Bronchial epithelial cell (primary cell): ENCODE measurements at regions not wholly inside any gene's neighbourhood (a gene's known extent, or its start where the extent isn't known, plus 50 kb on each side); places are given as distances from the start of the nearest gene placed in this dataset.
A peak's percentile ranks its signal among the peaks of the same experiment; 100 is the strongest.

Experiments used
- DNase-seq: peaks from one replicate; pipeline ENCODE4 v3.0.0-alpha.2; 2010; ENCODE audit warnings: low read depth
- FAIRE-seq: peaks from 2 replicates; lab custom pipeline; 2011; peaks lifted over from hg19 to GRCh38; lab: Jason Lieb, UNC
- H3K27me3 ChIP-seq: 2 replicates; pipeline ENCODE4 v1.5.1; 2011; ENCODE audit warnings: low read length; ENCODE audit not compliant: control insufficient read depth, insufficient read depth
- H3K36me3 ChIP-seq: 2 replicates; pipeline ENCODE4 v1.5.1; 2011; ENCODE audit warnings: low read length; ENCODE audit not compliant: control insufficient read depth, insufficient read depth
- H3K4me3 ChIP-seq: 2 replicates; pipeline ENCODE4 v1.5.1; 2011; ENCODE audit warnings: mild to moderate bottlenecking, low read depth, low read length, control low read depth
- TF ChIP-seq, protein P1 (sequence below): IDR thresholded peaks from 2 replicates; pipeline ENCODE4 v1.5.1; 2011; ENCODE audit warnings: mild to moderate bottlenecking, moderate library complexity, low read length, control low read depth, inconsistent platforms; ENCODE audit not compliant: insufficient read depth, severe bottlenecking

DNA sequence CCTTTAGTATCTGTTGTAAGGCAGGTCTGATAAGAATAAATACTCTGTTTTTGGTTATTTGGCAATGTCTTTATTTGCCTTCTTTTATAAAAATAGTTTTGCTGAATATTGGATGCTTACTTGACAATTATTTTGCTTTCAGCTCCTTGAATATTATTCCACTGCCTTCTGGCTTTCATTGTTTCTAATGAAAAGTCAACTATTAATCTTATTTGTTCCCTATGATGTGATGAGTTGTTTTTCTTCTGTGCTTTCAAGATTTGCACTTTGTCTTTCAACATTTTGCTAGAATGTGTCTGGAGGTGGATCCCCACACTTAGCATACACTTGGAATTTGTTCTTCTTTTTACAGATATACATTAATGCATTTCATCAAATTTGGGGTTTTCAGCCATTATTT lies 203.8 kb upstream of the PTPRZ1 start:
- no peak for DNase-seq
- FAIRE-seq: no peak
- TF ChIP-seq, protein P1, sequence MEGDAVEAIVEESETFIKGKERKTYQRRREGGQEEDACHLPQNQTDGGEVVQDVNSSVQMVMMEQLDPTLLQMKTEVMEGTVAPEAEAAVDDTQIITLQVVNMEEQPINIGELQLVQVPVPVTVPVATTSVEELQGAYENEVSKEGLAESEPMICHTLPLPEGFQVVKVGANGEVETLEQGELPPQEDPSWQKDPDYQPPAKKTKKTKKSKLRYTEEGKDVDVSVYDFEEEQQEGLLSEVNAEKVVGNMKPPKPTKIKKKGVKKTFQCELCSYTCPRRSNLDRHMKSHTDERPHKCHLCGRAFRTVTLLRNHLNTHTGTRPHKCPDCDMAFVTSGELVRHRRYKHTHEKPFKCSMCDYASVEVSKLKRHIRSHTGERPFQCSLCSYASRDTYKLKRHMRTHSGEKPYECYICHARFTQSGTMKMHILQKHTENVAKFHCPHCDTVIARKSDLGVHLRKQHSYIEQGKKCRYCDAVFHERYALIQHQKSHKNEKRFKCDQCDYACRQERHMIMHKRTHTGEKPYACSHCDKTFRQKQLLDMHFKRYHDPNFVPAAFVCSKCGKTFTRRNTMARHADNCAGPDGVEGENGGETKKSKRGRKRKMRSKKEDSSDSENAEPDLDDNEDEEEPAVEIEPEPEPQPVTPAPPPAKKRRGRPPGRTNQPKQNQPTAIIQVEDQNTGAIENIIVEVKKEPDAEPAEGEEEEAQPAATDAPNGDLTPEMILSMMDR: no peak
- Histone ChIP-seq H3K27me3 (no peaks in the 10 kb centered on the region), H3K4me3 (no peak overlapping the region), H3K36me3 (no peaks in the 10 kb centered on the region)

GRCh38 chr7:121666306-121666705 lies 206.7 kb upstream of the PTPRZ1 start:
- peak; percentile 35 for DNase-seq
- Histone ChIP-seq H3K27me3 (no peaks in the 10 kb centered on the region), H3K36me3 (no peaks in the 10 kb centered on the region), H3K4me3 (no peak overlapping the region)
- FAIRE-seq: no peak
- TF ChIP-seq, protein P1: no peak

DNA sequence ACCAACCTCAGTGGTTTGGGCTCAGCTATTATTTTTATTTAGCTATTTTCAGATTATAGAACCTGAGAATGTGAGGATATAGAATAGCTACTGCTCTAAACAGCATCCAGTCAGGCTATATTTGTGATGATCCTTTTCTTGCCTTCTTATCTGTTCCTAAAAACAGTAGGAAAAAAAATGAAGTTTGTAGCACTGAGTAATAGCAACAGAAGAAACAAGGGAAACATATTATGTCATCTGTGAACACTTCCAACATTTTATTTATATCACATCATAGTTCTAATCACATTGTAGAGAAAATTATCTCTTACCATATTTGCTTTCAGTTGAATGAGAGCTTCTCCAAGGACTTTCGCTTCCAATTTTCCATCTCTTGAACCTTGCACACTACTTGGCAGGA lies 229.6 kb upstream of the PTPRZ1 start:
- DNase-seq (no peak), FAIRE-seq (no peak)
- Histone ChIP-seq H3K4me3 (no peak overlapping the region), H3K36me3 (no peaks in the 10 kb centered on the region), H3K27me3 (no peaks in the 10 kb centered on the region)
- TF ChIP-seq, protein P1: no peak

DNA sequence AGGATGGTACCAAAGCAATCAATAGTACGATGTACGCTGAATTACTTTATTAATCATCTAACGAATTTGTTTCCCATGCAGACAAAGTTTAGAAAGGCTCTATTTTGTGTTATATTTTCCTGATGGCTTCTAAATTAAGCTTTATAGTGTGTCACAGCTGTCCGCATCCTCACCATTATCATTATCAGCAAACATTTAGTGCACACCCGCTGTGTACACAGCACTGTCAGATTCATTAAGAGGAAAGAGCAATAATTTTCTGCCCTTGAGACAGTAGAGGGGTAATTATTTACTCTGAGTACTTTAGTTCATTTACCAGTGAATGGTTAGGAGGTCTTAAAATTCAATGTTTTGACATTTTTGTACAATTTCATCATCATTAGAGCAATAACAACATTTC lies 233.3 kb upstream of the PTPRZ1 start:
- FAIRE-seq: no peak
- TF ChIP-seq, protein P1: no peak

DNA sequence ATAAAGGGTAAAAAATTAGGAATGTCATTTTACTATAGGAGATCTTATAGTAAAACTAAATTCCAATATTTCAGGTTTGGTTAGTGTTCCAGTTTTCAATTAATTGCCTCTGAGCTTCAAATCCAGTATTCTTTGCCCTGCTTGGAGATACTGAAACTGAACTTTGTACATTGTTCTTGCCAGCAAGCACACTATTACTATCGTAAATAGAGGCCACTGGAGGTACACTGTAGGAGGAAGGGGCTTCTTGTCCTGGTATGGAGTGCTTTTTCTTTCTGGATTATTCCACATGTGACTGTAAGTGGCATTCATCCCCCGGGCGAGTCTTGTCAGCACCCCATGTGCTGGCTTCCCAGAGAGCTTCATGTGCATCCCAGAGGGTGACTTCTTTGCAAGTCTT lies 234.7 kb upstream of the PTPRZ1 start:
- no peak overlapping the region for H3K4me3 ChIP-seq

More for the DNA sequence above, 233.3 kb upstream of the PTPRZ1 start:
- Histone ChIP-seq H3K27me3 (no peaks in the 10 kb centered on the region), H3K4me3 (no peak overlapping the region), H3K36me3 (no peaks in the 10 kb centered on the region)
- no peak for DNase-seq

DNA sequence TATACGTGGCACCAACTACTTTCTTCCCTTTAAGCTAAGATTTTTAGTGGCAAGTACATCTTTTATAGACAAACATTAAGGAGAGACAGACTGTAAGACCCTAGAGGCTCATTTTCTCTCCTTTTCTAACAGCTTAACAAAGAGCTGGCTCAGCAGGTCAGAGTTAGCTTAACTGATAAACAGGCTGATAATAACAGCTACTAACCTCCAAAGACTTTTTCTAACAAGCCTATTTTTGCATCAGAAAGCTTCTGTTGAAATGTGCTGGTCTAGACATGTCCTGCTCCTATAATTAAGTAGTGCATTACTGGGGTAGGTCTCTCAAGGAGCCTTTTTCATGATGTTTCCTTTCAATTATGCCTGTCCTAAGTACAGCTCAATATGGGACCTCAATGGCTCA lies 238.2 kb upstream of the FAM3C start:
- no peaks in the 10 kb centered on the region for H3K27me3 ChIP-seq
- no peak for FAIRE-seq
- H3K4me3 ChIP-seq: no peak overlapping the region
- TF ChIP-seq, protein P1: no peak
- H3K36me3 ChIP-seq: no peaks in the 10 kb centered on the region
- peak; percentile 23 for DNase-seq

More for the DNA sequence above, 234.7 kb upstream of the PTPRZ1 start:
- TF ChIP-seq, protein P1: no peak
- no peaks in the 10 kb centered on the region for H3K36me3 ChIP-seq
- DNase-seq (no peak), FAIRE-seq (no peak)
- H3K27me3 ChIP-seq: no peaks in the 10 kb centered on the region
